CD4-positive, alpha-beta T cell (primary cell): ENCODE measurements at regions not wholly inside any gene's neighbourhood (a gene's known extent, or its start where the extent isn't known, plus 50 kb on each side); places are given as distances from the start of the nearest gene placed in this dataset.

Source experiments
- ATAC-seq: fragments of 200-7000 bp; cut with Tn5 transposase; one replicate; pipeline ENCODE4 v1.10.0; 2022; ENCODE audit warnings: mild to moderate bottlenecking; ENCODE audit not compliant: poor library complexity
- CTCF ChIA-PET: fragments of 350-600 bp; sonication (Branson Sonifier 250); formaldehyde crosslinking; loops from one replicate; lab custom pipeline; 2021; ENCODE audit warnings: antibody characterized with exemption, inconsistent platforms; lab: Charles Lee
- POLR2A ChIA-PET: fragments of 350-600 bp; sonication (Branson Sonifier 250); formaldehyde crosslinking; loops from one replicate; lab custom pipeline; 2021; ENCODE audit warnings: antibody characterized with exemption, inconsistent platforms; lab: Charles Lee
- DNase-seq, 14 experiments: peaks; one replicate each; pipeline ENCODE4 v3.0.0-alpha.2; 2013 to 2020; ENCODE audit warnings: mixed read lengths in 2 of 14
- H3K27ac ChIP-seq, 2 donors: one replicate each; pipeline versions ENCODE4 v1.5.1 to v1.7.0; 2013; ENCODE audit warnings: low read length in 2 of 2, low read depth in 1 of 2, mild to moderate bottlenecking in 1 of 2
- H3K27me3 ChIP-seq, 2 experiments: 1 replicate in 1 of 2; 2 replicates in 1 of 2; pipeline versions ENCODE4 v1.6.1 to v1.7.0; 2013; ENCODE audit warnings: low read length in 2 of 2, control low read depth in 1 of 2, mild to moderate bottlenecking in 1 of 2, moderate library complexity in 1 of 2; ENCODE audit not compliant: insufficient read depth in 2 of 2, control insufficient read depth in 1 of 2
- H3K36me3 ChIP-seq: one replicate; pipeline ENCODE4 v1.6.1; 2013; ENCODE audit warnings: low read length, control low read depth; ENCODE audit not compliant: insufficient read depth
- H3K4me1 ChIP-seq: one replicate; pipeline ENCODE4 v1.6.1; 2013; ENCODE audit warnings: low read length, control low read depth; ENCODE audit not compliant: insufficient read depth
- H3K4me3 ChIP-seq: one replicate; pipeline ENCODE4 v1.5.1; 2013; ENCODE audit warnings: mild to moderate bottlenecking, low read length, moderate library complexity
- H3K9me3 ChIP-seq, 2 experiments: 1 replicate in 1 of 2; 2 replicates in 1 of 2; pipeline versions ENCODE4 v1.6.1 to v1.7.0; 2013; ENCODE audit warnings: low read length in 2 of 2, mild to moderate bottlenecking in 2 of 2, control low read depth in 1 of 2, moderate library complexity in 1 of 2; ENCODE audit not compliant: control insufficient read depth in 1 of 2, insufficient read depth in 1 of 2
- H3K27ac Mint-ChIP-seq: one replicate; pipeline ENCODE4 v1.8.0; 2020; ENCODE audit warnings: mixed read lengths
- H3K27me3 Mint-ChIP-seq: one replicate; pipeline ENCODE4 v1.8.0; 2021; ENCODE audit warnings: mixed read lengths
- H3K36me3 Mint-ChIP-seq: one replicate; pipeline ENCODE4 v1.8.0; 2021; ENCODE audit warnings: low read depth, mixed read lengths
- H3K4me1 Mint-ChIP-seq: one replicate; pipeline ENCODE4 v1.8.0; 2021; ENCODE audit warnings: low read depth, mixed read lengths
- H3K4me3 Mint-ChIP-seq: one replicate; pipeline ENCODE4 v1.8.0; 2020; ENCODE audit warnings: mild to moderate bottlenecking, mixed read lengths
- H3K9me3 Mint-ChIP-seq: one replicate; pipeline ENCODE4 v1.8.0; 2020; ENCODE audit warnings: mixed read lengths
- CTCF ChIP-seq: fragments of 200-600 bp; IDR thresholded peaks from one replicate; pipeline ENCODE4 v1.8.0; 2022; ENCODE audit warnings: antibody characterized with exemption, mild to moderate bottlenecking
- intact Hi-C, 2 experiments: fragments of 100-400 bp; cut with DNase I in 1 of 2; cut with micrococcal nuclease in 1 of 2; formaldehyde crosslinking; loops; one replicate each; pipeline versions ENCODE4 v1.15.1 to v1.9.0; 2023 to 2025; cut with DNase I, micrococcal nuclease

- CTCF ChIA-PET = no interaction called here
- peaks cover 4% of the 10 kb centered on the region for H3K27me3 Mint-ChIP-seq
- H3K9me3 ChIP-seq = no peaks in the 10 kb centered on the region
- H3K4me1 Mint-ChIP-seq = no peaks in the 10 kb centered on the region
- no peaks in the 10 kb centered on the region for H3K36me3 ChIP-seq
- intact Hi-C loops = no loop called here
- H3K27me3 ChIP-seq = peaks cover under 1 to 7% of the 10 kb centered on the region in 2 experiments
- no peak for ATAC-seq
- no peak overlapping the region for H3K4me3 ChIP-seq
- H3K36me3 Mint-ChIP-seq = no peaks in the 10 kb centered on the region
- H3K4me3 Mint-ChIP-seq = no peak overlapping the region
- H3K27ac Mint-ChIP-seq = no peak overlapping the region
- no peaks in the 10 kb centered on the region for H3K4me1 ChIP-seq
- no peak for DNase-seq
- no peak overlapping the region for H3K27ac ChIP-seq
- POLR2A ChIA-PET = no interaction called here
- peaks cover 2% of the 10 kb centered on the region for H3K9me3 Mint-ChIP-seq
- TF ChIP-seq CTCF = no peak
Observed at GRCh38 chr5:159628703-159629102, 287.6 kb upstream of the ADRA1B start.

GRCh38 chr5:159629158-159629557 is 287.1 kb upstream of the ADRA1B start:
- no peak overlapping the region for H3K4me3 ChIP-seq
- H3K9me3 ChIP-seq = no peaks in the 10 kb centered on the region
- ATAC-seq (no peak), DNase-seq (no peak)
- H3K27me3 ChIP-seq = peaks cover 2 to 7% of the 10 kb centered on the region in 2 experiments
- H3K4me1 ChIP-seq = no peaks in the 10 kb centered on the region
- no peaks in the 10 kb centered on the region for H3K36me3 ChIP-seq
- Mint-ChIP-seq H3K27ac (no peak overlapping the region), H3K36me3 (no peaks in the 10 kb centered on the region), H3K4me3 (no peak overlapping the region), H3K9me3 (no peaks in the 10 kb centered on the region), H3K4me1 (no peaks in the 10 kb centered on the region), H3K27me3 (peaks cover 4% of the 10 kb centered on the region)
- no peak for TF ChIP-seq CTCF
- no peak overlapping the region for H3K27ac ChIP-seq
- intact Hi-C loops = no loop called here
- ChIA-PET POLR2A (no interaction called here), CTCF (no interaction called here)

GRCh38 chr5:159630545-159630944 is 285.7 kb upstream of the ADRA1B start:
- Histone ChIP-seq H3K4me1 (no peaks in the 10 kb centered on the region), H3K27me3 (peaks cover 2 to 7% of the 10 kb centered on the region in 2 experiments), H3K36me3 (no peaks in the 10 kb centered on the region), H3K27ac (no peak overlapping the region), H3K4me3 (no peak overlapping the region), H3K9me3 (no peaks in the 10 kb centered on the region)
- Mint-ChIP-seq H3K4me3 (no peak overlapping the region), H3K27ac (no peak overlapping the region), H3K36me3 (no peaks in the 10 kb centered on the region), H3K9me3 (peaks cover 1% of the 10 kb centered on the region), H3K4me1 (no peaks in the 10 kb centered on the region), H3K27me3 (peaks cover 8% of the 10 kb centered on the region)
- no peak for DNase-seq
- intact Hi-C loops = no loop called here
- ATAC-seq = no peak
- TF ChIP-seq CTCF = no peak
- POLR2A ChIA-PET = no interaction called here
- CTCF ChIA-PET = no interaction called here
